ENCODE measurements at regions not wholly inside any gene's neighbourhood (a gene's known extent, or its start where the extent isn't known, plus 50 kb on each side); places are given as distances from the start of the nearest gene placed in this dataset.

DNA sequence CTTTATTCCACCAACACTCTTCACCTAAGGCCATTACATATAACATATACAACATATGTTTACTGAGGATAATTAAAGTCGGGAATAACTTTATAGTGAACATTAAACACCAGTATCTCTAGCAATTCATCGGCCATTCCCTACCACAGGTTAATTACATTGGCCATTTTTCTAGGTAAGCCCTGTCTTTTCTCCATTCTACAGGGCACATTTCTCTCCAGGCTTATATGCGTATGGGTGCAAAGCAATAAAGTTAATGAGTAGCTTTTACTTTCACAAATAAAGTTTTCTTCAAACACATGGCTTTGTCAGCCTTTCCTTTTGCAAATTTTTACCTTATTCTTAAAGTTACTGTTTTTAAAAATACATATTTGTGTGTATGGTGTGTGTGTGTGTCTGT lies 111.9 kb upstream of the IQCM start:
- H3K27ac ChIP-seq = no peak overlapping the region
- TF ChIP-seq, protein P1, sequence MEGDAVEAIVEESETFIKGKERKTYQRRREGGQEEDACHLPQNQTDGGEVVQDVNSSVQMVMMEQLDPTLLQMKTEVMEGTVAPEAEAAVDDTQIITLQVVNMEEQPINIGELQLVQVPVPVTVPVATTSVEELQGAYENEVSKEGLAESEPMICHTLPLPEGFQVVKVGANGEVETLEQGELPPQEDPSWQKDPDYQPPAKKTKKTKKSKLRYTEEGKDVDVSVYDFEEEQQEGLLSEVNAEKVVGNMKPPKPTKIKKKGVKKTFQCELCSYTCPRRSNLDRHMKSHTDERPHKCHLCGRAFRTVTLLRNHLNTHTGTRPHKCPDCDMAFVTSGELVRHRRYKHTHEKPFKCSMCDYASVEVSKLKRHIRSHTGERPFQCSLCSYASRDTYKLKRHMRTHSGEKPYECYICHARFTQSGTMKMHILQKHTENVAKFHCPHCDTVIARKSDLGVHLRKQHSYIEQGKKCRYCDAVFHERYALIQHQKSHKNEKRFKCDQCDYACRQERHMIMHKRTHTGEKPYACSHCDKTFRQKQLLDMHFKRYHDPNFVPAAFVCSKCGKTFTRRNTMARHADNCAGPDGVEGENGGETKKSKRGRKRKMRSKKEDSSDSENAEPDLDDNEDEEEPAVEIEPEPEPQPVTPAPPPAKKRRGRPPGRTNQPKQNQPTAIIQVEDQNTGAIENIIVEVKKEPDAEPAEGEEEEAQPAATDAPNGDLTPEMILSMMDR (IDR thresholded peaks at IDR 0.05) = no peak
- no peak for TF ChIP-seq ZFX (IDR thresholded peaks at IDR 0.05; ENCODE audit: borderline replicate concordance)

DNA sequence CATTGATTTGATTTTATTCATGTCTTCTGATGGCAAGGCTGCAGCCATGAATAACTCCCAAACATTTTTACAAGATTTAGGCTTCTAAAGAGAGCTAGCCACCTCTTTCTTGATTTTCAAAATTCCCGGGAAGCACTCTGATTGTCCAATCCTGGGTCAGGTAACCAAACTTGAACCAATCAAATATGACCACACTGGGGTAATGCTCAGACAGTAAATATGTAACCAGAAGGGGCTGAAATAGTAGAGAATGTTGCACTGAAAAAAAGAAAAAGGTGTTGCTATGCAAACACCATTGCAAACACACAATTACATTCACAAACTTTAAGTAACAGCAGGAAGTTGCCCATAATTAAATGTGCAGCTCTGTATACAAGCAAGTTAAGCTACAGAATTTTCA lies 112.9 kb upstream of the IQCM start:
- TF ChIP-seq ZFX (IDR thresholded peaks at IDR 0.05; ENCODE audit: borderline replicate concordance) = no peak
- TF ChIP-seq, protein P1 (IDR thresholded peaks at IDR 0.05) = no peak

DNA sequence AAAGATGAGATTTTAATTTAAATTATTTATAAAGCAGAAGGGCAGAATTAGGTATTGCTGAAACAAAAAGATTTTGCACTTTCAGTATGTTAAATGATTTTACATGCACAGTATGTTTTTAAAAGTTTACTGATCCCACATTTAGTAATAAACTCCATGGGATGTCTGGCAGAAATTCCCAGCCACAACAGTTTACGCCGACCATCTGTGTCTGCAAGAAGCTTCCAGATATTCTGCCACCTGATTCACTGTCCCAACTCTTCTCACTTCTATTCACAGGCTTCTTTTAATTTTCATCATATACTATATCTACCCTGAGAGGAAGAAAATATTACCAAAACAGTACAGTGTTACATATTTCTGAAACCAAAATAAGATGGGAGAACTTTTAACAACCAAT lies 115.8 kb upstream of the IQCM start:
- H3K27ac ChIP-seq = no peak overlapping the region
- TF ChIP-seq ZFX (IDR thresholded peaks at IDR 0.05; ENCODE audit: borderline replicate concordance) = no peak
- TF ChIP-seq, protein P1 (IDR thresholded peaks at IDR 0.05) = no peak

More for the DNA sequence above, 112.9 kb upstream of the IQCM start:
- no peak overlapping the region for H3K27ac ChIP-seq

DNA sequence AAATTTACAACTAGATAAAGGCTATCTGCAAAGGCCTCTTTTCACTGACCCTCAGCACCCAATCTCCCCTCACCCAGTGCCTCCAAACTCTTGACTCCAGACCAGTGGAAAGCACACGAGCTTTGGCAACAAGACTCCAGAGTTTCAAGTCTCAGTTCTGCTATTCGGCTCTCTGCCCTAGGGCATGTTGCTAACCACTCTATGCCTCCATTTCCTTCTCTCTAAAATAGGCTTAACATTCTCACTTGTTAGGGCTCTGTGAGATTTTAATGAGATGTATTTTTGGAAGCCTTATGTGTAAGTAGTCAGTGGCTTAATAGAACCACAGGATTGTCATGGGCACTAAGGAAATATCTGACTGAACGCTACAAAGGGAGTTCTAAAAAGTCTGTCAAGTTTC lies 116.5 kb upstream of the IQCM start:
- TF ChIP-seq ZFX (IDR thresholded peaks at IDR 0.05; ENCODE audit: borderline replicate concordance) = no peak
- TF ChIP-seq, protein P1 (IDR thresholded peaks at IDR 0.05) = no peak
- H3K27ac ChIP-seq = no peak overlapping the region

DNA sequence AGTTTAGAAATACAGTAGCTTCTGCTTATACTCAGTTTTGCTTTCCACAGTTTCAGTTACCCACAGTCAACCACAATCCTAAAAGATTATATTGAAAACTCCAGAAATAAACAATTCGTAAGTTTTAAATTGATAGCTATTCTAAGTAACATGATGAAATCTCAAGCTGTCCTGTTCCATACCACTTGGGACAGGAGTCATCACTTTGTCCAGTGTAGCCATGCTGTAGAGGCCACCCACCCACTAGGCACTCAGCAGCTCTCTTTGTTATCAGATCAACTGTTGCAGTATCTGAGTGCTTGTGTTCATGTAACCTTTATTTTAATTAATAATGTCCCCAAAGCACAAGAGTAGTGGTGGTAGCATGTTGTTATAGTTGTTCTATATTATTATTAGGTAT lies 117.5 kb upstream of the IQCM start:
- H3K27ac ChIP-seq = no peak overlapping the region
- TF ChIP-seq, protein P1 (IDR thresholded peaks at IDR 0.05) = no peak
- TF ChIP-seq ZFX (IDR thresholded peaks at IDR 0.05; ENCODE audit: borderline replicate concordance) = no peak

DNA sequence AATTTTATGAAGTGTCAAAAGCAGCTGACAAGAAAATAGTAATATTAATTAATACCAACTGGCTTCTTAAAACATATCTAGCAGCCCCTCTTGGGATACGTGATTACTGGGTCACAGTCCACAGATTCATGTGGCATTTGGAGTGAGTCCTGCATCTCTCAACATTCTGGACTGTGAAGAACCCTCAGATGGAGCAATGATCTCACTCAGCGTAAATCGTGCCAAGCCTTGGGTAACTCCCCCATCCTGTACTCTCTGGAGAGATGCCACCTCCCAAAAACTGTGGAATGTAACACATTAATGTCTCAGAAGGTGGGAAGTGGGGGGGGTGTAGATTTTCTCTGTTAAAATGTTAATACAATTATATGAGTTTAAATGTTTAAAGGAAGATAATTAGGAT lies 118.2 kb upstream of the IQCM start:
- no peak overlapping the region for H3K27ac ChIP-seq
- TF ChIP-seq, protein P1 (IDR thresholded peaks at IDR 0.05) = no peak
- no peak for TF ChIP-seq ZFX (IDR thresholded peaks at IDR 0.05; ENCODE audit: borderline replicate concordance)

DNA sequence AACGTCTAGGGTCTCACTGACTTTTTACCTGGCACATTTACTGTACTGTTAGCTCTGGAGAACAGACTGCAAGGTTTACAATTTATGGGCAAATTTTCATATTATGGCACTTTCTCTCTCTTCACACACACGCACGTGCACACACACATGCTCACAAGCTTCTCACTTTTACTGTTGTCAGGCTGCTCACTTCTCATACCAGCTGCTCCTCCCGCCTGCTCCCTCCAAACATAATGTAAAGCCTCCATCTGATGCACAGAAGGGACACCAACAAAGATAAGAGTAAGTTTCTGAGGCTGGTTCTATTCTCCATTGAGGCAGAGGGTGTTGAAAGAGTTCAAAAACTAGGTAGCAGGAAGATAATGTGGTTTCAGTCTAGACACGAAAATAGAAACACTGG lies 128.9 kb upstream of the DCLK2 start:
- no peak overlapping the region for H3K27ac ChIP-seq
- no peak for TF ChIP-seq ZFX (IDR thresholded peaks at IDR 0.05; ENCODE audit: borderline replicate concordance)
- TF ChIP-seq, protein P1 (IDR thresholded peaks at IDR 0.05) = no peak

All from 22Rv1 (cell line).